H1 (cell line): ENCODE measurements at regions not wholly inside any gene's neighbourhood (a gene's known extent, or its start where the extent isn't known, plus 50 kb on each side); places are given as distances from the start of the nearest gene placed in this dataset.

Experiments used
- CTCF ChIA-PET: fragments of 300-600 bp; sonication (Branson Sonifier 250); formaldehyde crosslinking; loops from one replicate; lab custom pipeline; 2021; ENCODE audit not compliant: partially characterized antibody; lab: Charles Lee
- POLR2A ChIA-PET: fragments of 300-600 bp; sonication (Branson Sonifier 250); formaldehyde crosslinking; loops from one replicate; lab custom pipeline; 2021; ENCODE audit warnings: inconsistent platforms; ENCODE audit not compliant: partially characterized antibody; lab: Charles Lee
- DNase-seq, 2 experiments: peaks; one replicate each; pipeline versions ENCODE4 v3.0.0 to v3.0.0-alpha.2; 2010 to 2022; ENCODE audit warnings: low spot score in 2 of 2, low read depth in 1 of 2, mixed read lengths in 1 of 2
- FAIRE-seq: peaks from 2 replicates; lab custom pipeline; 2011; peaks lifted over from hg19 to GRCh38; lab: Jason Lieb, UNC
- H2AFZ ChIP-seq: 2 replicates; pipeline ENCODE4 v1.8.1; 2012; ENCODE audit warnings: low read length, inconsistent platforms
- H2AK5ac ChIP-seq: 2 replicates; pipeline ENCODE4 v1.6.1; 2013; ENCODE audit warnings: low read depth, low read length
- H2BK120ac ChIP-seq: replicated peaks from 2 replicates; pipeline ENCODE3; 2013; ENCODE audit warnings: low read depth, low read length, inconsistent platforms
- H2BK12ac ChIP-seq: 2 replicates; pipeline ENCODE4 v1.6.1; 2013; ENCODE audit warnings: low read depth, low read length
- H2BK15ac ChIP-seq: 2 replicates; pipeline ENCODE4 v1.6.1; 2013; ENCODE audit warnings: low read length
- H2BK20ac ChIP-seq: 2 replicates; pipeline ENCODE4 v1.6.1; 2013; ENCODE audit warnings: low read length
- H2BK5ac ChIP-seq: 2 replicates; pipeline ENCODE4 v1.6.1; 2013; ENCODE audit warnings: low read depth, low read length
- H3K14ac ChIP-seq: 2 replicates; pipeline ENCODE4 v1.6.1; 2013; ENCODE audit warnings: inconsistent platforms; ENCODE audit not compliant: insufficient read length
- H3K18ac ChIP-seq: 2 replicates; pipeline ENCODE4 v1.6.1; 2013; ENCODE audit warnings: low read length; ENCODE audit errors: extremely low read depth
- H3K23ac ChIP-seq: 2 replicates; pipeline ENCODE4 v1.6.1; 2013; ENCODE audit warnings: inconsistent platforms; ENCODE audit not compliant: insufficient read length
- H3K23me2 ChIP-seq: 2 replicates; pipeline ENCODE4 v1.6.1; 2013; ENCODE audit warnings: low read depth, low read length
- H3K27ac ChIP-seq: 2 replicates; pipeline ENCODE4 v1.6.1; 2011; ENCODE audit warnings: low read depth, low read length, inconsistent platforms
- H3K27me3 ChIP-seq, 4 experiments: replicated peaks in 1 of 4; 1 replicate in 1 of 4; 2 replicates in 3 of 4; pipeline versions ENCODE4 v1.6.1 to v1.8.1; 2011 to 2013; ENCODE audit warnings: low read length in 3 of 4, mild to moderate bottlenecking in 3 of 4, inconsistent platforms in 2 of 4, mixed read lengths in 2 of 4, moderate library complexity in 1 of 4; ENCODE audit not compliant: control insufficient read depth in 3 of 4, insufficient read depth in 3 of 4; ENCODE audit errors: extremely low read depth in 1 of 4
- H3K36me3 ChIP-seq, 4 experiments: 2 replicates each; pipeline versions ENCODE4 v1.6.1 to v1.8.1; 2011 to 2013; ENCODE audit warnings: mild to moderate bottlenecking in 4 of 4, low read length in 3 of 4, moderate library complexity in 2 of 4, control low read depth in 1 of 4, inconsistent platforms in 1 of 4; ENCODE audit not compliant: insufficient read depth in 4 of 4, control insufficient read depth in 2 of 4
- H3K4ac ChIP-seq: replicated peaks from 2 replicates; pipeline ENCODE3; 2013; ENCODE audit warnings: low read length, low read depth, mixed read lengths, inconsistent platforms; ENCODE audit not compliant: insufficient read length
- H3K4me1 ChIP-seq, 4 experiments: replicated peaks in 1 of 4; 1 replicate in 1 of 4; 2 replicates in 3 of 4; pipeline versions ENCODE4 v1.6.1 to v1.8.1; 2011 to 2013; ENCODE audit warnings: low read length in 3 of 4, inconsistent platforms in 2 of 4, mixed read lengths in 1 of 4; ENCODE audit not compliant: insufficient read depth in 4 of 4, control insufficient read depth in 3 of 4
- H3K4me2 ChIP-seq, 2 experiments: 2 replicates each; pipeline versions ENCODE4 v1.6.1 to v1.8.1; 2011 to 2013; ENCODE audit warnings: low read depth in 2 of 2, low read length in 2 of 2, control low read depth in 1 of 2, inconsistent platforms in 1 of 2, mild to moderate bottlenecking in 1 of 2; ENCODE audit not compliant: insufficient read depth in 1 of 2
- H3K4me3 ChIP-seq, 4 experiments: fragments of 200-600, 300-600 bp in 1 of 4; sonication (generic), shearing (Covaris generic), sonication (Bioruptor Twin) in 1 of 4; 2 replicates each; pipeline versions ENCODE4 v1.5.1 to v1.8.1; 2011 to 2016; ENCODE audit warnings: low read length in 4 of 4, low read depth in 3 of 4, control low read depth in 2 of 4, inconsistent platforms in 2 of 4, mild to moderate bottlenecking in 2 of 4, mixed read lengths in 1 of 4, moderate library complexity in 1 of 4; ENCODE audit not compliant: insufficient read depth in 2 of 4; ENCODE audit errors: extremely low read depth in 1 of 4
- H3K56ac ChIP-seq: replicated peaks from 2 replicates; pipeline ENCODE3; 2013; ENCODE audit warnings: low read depth, mild to moderate bottlenecking, mixed read lengths, low read length, inconsistent platforms; ENCODE audit not compliant: insufficient read length
- H3K79me1 ChIP-seq: 2 replicates; pipeline ENCODE4 v1.6.1; 2013; ENCODE audit warnings: low read depth, low read length, control low read depth
- H3K79me2 ChIP-seq, 2 experiments: 2 replicates each; pipeline versions ENCODE4 v1.6.1 to v1.8.1; 2012 to 2013; ENCODE audit warnings: low read length in 2 of 2, mild to moderate bottlenecking in 2 of 2, inconsistent platforms in 1 of 2; ENCODE audit not compliant: insufficient read depth in 2 of 2, control insufficient read depth in 1 of 2
- H3K9ac ChIP-seq, 4 experiments: replicated peaks in 1 of 4; 1 replicate in 1 of 4; 2 replicates in 3 of 4; pipeline versions ENCODE4 v1.6.1 to v1.8.1; 2011 to 2013; ENCODE audit warnings: low read depth in 3 of 4, low read length in 3 of 4, control low read depth in 2 of 4, mild to moderate bottlenecking in 2 of 4, moderate library complexity in 2 of 4, inconsistent platforms in 1 of 4; ENCODE audit errors: extremely low read depth in 1 of 4
- H3K9me3 ChIP-seq, 2 experiments: 2 replicates each; pipeline versions ENCODE4 v1.6.1 to v1.8.1; 2012 to 2013; ENCODE audit warnings: mild to moderate bottlenecking in 2 of 2, moderate library complexity in 2 of 2, control low read depth in 1 of 2, inconsistent platforms in 1 of 2, low read depth in 1 of 2, low read length in 1 of 2, mixed read lengths in 1 of 2; ENCODE audit not compliant: insufficient read depth in 2 of 2
- H4K20me1 ChIP-seq, 2 experiments: replicated peaks in 1 of 2; 2 replicates each; pipeline versions ENCODE3 to v1.8.1; 2011 to 2013; ENCODE audit warnings: inconsistent platforms in 2 of 2, low read length in 2 of 2, mild to moderate bottlenecking in 1 of 2; ENCODE audit not compliant: insufficient read depth in 2 of 2, control insufficient read depth in 1 of 2
- H4K5ac ChIP-seq: 2 replicates; pipeline ENCODE4 v1.6.1; 2013; ENCODE audit warnings: low read length, low read depth, mixed read lengths, inconsistent platforms; ENCODE audit not compliant: insufficient read length
- H4K8ac ChIP-seq: 2 replicates; pipeline ENCODE4 v1.8.0; 2013; ENCODE audit warnings: mild to moderate bottlenecking, moderate library complexity, low read length, inconsistent platforms; ENCODE audit not compliant: insufficient read depth; ENCODE audit errors: extremely low read depth
- H4K91ac ChIP-seq: replicated peaks from 2 replicates; pipeline ENCODE3; 2013; ENCODE audit warnings: low read length, mixed read lengths, inconsistent platforms; ENCODE audit not compliant: insufficient read length
- ASH2L ChIP-seq: fragments of 200-600, 300-600 bp; sonication (generic); IDR thresholded peaks from one replicate; pipeline ENCODE4 v1.7.1; 2017; ENCODE audit warnings: low read length
- BCL11A ChIP-seq, 2 experiments: IDR thresholded peaks; one replicate each; pipeline ENCODE4 v1.6.1; 2011; ENCODE audit warnings: low read depth in 2 of 2, low read length in 2 of 2, mild to moderate bottlenecking in 2 of 2
- EGR1 ChIP-seq: IDR thresholded peaks from 2 replicates; pipeline ENCODE4 v1.6.1; 2011; ENCODE audit warnings: low read depth, low read length, borderline replicate concordance
- JUN ChIP-seq: IDR thresholded peaks from 2 replicates; pipeline ENCODE4 v1.6.1; 2011; ENCODE audit warnings: low read depth, mild to moderate bottlenecking, improper control_type of control experiment, low read length
- MAX ChIP-seq: IDR thresholded peaks from 2 replicates; pipeline ENCODE4 v1.6.1; 2012; ENCODE audit warnings: inconsistent platforms
- POLR2A ChIP-seq, 2 experiments: IDR thresholded peaks; 1 replicate in 1 of 2; 2 replicates in 1 of 2; pipeline ENCODE4 v1.6.1; 2011; ENCODE audit warnings: low read depth in 2 of 2, low read length in 2 of 2, mild to moderate bottlenecking in 2 of 2; ENCODE audit errors: control extremely low read depth in 1 of 2
- SIRT6 ChIP-seq: IDR thresholded peaks from one replicate; pipeline ENCODE4 v1.7.1; 2012; ENCODE audit warnings: low read length, inconsistent platforms
- USF2 ChIP-seq: IDR thresholded peaks from 2 replicates; pipeline ENCODE4 v1.6.1; 2011; ENCODE audit warnings: low read length, improper control_type of control experiment
- WGBS, 2 experiments: shearing (Covaris generic) in 1 of 2; methylation state at CpG; one replicate each; pipeline versions ENCODE4 v1.1.6 to v1.1.7; 2013 to 2015; ENCODE audit warnings: low lambda C conversion rate in 2 of 2, mixed read lengths in 2 of 2, inconsistent platforms in 1 of 2, low coverage in 1 of 2, missing lambda C conversion rate in 1 of 2; ENCODE audit not compliant: insufficient replicate concordance in 2 of 2, insufficient coverage in 1 of 2, insufficient read length in 1 of 2; ENCODE audit errors: extremely low coverage in 1 of 2, missing lambda C conversion rate in 1 of 2; 5-methylcytosine and 5-hydroxymethylcytosine counted together

GRCh38 chr16:75837264-75837663, 111.0 kb upstream of the CPHXL start:
- Histone ChIP-seq H4K91ac (no peak overlapping the region), H3K23ac (no peak overlapping the region), H3K56ac (no peak overlapping the region), H3K4me2 (no peak overlapping the region), H2BK15ac (no peak overlapping the region), H2BK5ac (no peak overlapping the region), H3K14ac (no peak overlapping the region), H3K9me3 (peaks cover 2 to 3% of the 10 kb centered on the region in 2 experiments; a peak in 1 of 4 replicates), H3K4me1 (no peaks in the 10 kb centered on the region), H3K23me2 (no peaks in the 10 kb centered on the region), H4K20me1 (peaks cover 0 to 3% of the 10 kb centered on the region in 2 experiments), H3K18ac (no peak overlapping the region), H2AK5ac (no peak overlapping the region), H2AFZ (no peak overlapping the region), H3K4me3 (no peak overlapping the region), H2BK20ac (no peak overlapping the region), H2BK12ac (no peak overlapping the region), H2BK120ac (no peak overlapping the region), H3K79me1 (no peaks in the 10 kb centered on the region), H3K79me2 (no peaks in the 10 kb centered on the region), H4K5ac (no peak overlapping the region), H3K4ac (no peak overlapping the region), H4K8ac (no peak overlapping the region), H3K27ac (no peak overlapping the region), H3K9ac (no peak overlapping the region), H3K36me3 (no peaks in the 10 kb centered on the region), H3K27me3 (peaks cover 33 to 78% (median 58%) of the 10 kb centered on the region in 4 experiments)
- POLR2A ChIA-PET, result no interaction called here
- CTCF ChIA-PET, result interaction anchor here (0.5 to 1.3 kb wide), 2 partner anchors 15 to 1585 kb away, joined by 3 read pairs; no protein-coding TSS in a partner anchor
- WGBS, 2 experiments, result 61% methylated on average over 2 of the region's 2 CpGs; no CpG with 5 or more reads in 1 of the 2 experiments
- no peak for FAIRE-seq
- DNase-seq, result no peak
- TF ChIP-seq MAX (no peak), JUN (no peak), EGR1 (no peak), USF2 (no peak), ASH2L (no peak), POLR2A (IDR thresholded peaks at IDR 0.05; ENCODE audit: control extremely low read depth in 1 of 2, low read depth in 2 of 2, low read length in 2 of 2) (no peak), BCL11A (IDR thresholded peaks at IDR 0.05; ENCODE audit: low read depth in 2 of 2, low read length in 2 of 2) (no peak), SIRT6 (no peak)
